NAMALWA (cell line): ENCODE measurements at regions not wholly inside any gene's neighbourhood (a gene's known extent, or its start where the extent isn't known, plus 50 kb on each side); places are given as distances from the start of the nearest gene placed in this dataset.
A peak's percentile ranks its signal among the peaks of the same experiment; 100 is the strongest.
"Not testable (repeated sequence)": the region's sequence is repeated elsewhere in the genome, so short reads cannot be mapped to it uniquely, and the experiment has no call there.

Experiments
- DNase-seq: peaks from one replicate; pipeline ENCODE4 v3.0.0-alpha.2; 2015; ENCODE audit warnings: low spot score

DNA sequence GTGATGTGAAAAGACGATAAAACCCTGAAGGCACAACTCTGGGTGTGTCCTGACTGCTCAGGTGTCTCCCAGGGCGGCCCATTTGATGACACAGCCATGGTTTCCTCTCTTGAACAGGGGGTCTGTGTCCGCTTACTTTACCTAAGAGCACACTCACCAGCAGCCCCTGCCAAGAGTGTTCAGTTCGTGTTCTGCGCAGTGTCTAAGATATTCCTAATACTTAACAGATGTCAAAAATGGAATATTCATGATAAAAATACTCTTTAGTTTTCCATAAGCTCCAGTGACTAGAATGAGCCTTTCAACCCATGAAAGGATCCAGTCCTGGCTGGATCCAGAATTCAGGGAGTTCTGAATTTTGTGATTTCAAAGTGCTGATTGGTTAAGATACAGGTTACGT lies 492.4 kb downstream of the TNS3 start:
- DNase-seq = no peak

DNA sequence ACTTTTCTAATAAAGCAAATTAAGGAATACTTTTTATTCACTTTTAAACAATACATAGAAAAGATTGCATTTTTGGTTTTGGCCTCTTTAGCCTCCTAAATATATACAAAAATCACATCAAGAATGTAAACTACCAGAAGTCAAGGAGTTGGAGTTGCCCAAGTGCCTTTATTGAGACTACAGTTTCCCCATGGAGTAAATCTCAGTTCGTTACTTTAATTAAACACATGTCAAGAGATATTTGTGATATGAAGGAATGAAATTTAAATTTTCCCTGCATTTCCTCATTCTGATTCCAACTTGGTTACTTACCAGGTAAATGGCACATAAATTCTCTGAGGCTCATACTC lies 492.9 kb downstream of the TNS3 start:
- no peak for DNase-seq

DNA sequence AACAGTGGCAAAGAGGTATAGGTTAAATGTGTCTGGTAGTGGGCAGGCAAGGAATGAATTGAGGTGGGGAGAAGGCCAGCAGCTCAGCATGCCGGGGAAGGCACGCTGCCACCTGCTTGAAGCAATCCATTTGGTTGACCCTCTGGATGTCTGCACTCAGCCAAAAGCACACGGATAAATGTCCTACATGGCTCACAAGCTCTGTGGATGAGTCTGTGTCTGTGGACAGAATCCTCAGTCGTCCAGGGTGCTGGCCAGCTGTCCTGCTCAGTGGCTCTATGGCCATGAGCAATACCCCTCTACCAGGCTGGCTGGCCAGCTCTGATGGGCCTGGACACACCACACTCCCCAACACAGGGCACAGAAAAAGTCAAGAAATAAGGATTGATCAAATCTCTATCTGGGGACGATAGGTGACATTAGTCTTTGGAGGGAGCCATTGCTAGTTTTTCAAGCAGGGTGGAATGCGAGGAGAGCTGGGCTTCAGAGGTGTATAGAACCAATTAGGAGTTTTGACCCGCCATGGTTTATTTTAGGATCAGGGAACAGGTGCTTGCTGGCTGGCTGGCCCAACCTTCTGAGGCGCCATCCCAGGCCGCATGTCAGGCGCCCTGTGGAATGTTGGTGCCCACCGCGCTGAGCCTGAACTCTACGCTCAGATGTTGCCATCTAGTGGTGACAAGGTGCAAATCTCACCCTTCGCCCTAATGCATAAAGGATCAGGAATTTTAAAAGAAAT lies 493.4 kb downstream of the TNS3 start:
- DNase-seq = peak; percentile 77

DNA sequence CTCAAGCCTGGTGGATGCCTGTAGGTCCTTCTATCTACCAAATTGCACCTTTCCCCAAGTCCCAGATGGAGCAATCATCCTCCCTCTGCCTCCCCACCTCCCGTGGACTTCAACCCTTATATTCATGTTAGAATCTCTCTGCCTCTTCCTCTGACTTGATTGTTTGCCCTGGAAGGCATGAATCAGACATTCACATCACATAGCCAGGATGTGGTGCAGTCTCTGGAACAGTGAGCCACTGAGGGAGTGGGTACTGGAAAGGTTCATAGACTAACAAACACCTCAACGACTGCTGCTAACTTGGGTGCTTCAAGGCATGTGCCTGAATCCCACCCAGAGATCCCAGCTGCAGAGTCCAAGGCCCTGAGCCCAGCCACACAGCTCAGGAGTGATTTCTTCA lies 494.0 kb downstream of the TNS3 start:
- DNase-seq = no peak

DNA sequence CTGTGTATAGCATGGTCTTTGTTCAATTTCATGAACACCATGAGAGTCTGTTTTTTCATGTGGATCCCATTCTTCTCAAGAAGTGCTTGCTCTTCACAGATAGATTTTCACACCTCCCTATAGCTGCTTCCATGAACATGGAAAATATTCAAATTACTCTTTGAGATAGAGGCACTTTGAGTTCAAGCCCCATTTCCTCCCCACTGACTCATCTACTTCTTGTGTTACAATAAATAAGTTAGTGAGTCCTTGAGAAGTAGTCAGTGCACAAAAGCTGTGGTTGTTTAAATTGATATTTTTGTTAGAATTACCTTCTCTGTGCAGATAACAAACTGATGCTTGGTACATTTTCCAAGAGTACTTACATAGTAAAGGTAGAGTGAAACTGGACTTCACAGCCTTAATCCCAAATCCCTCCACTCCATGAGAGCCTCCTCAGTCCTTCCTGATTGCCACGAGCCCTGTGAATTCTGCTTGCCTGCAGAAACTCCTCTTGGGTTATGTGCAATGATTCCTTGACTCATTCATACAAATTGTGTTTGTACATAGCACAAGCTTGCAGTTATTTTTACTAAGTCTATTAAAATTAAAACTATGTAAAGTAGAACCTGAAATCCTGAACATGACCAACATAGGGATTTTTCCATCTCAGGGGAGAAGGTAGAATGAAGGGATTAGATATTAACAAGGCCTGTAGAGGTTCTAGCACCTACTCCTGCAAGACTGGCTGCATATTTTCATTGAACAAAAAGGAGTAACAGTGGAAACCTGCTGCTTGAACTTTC lies 496.2 kb downstream of the TNS3 start:
- no peak for DNase-seq

DNA sequence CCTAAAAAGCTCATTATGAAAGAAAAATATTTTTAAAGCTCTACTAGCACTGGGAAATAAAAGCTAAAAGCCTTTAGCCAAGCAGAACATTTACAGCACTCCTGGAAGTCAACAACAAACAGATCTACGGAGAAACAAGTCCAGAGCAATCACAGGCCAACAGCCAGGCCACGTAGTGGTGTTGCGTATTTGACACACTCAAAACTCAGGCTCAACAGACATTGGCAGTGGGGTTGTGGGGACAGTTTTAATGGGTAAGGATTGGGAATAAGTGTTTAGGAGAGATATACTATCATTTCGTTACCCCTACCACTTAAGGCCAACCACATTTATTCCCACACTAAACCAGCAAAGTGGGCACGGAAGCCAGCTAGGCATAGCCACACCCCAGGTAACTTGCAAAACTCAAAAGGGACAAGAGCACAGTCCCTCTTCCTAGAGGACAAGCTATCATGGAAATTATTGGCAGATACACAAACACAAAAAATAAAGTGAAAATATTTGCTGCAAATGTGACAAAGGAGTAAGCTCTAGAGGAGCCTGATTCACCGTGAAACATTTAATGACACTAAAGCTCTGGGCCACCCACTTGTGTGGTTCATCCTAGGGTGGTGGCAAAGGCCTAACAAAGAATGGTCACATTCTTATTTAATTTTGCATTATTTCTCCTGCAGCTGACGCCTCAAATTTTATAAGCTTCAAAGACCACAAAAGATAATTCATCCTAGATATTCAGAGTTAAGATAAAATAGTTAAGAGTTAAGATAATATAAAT lies 498.2 kb downstream of the TNS3 start:
- no peak for DNase-seq

DNA sequence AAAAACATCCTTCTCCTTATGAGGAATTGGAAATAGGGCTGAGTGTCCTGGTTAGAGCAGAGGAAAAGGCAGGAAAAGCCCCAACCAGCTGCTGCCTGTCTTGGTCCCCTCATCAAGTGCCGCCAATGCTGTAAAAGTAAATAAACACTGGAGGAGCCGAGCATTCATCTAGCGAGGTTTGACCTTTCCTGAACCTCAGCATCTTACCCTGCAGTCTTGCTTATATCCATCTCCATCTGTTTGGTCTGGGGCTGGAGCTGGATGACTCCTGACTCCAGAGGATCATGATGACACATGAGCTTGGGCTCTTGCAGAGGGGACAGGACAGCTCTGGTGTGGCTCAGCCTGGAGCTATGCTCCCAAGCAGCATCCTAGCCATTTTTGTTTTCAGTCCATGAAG lies 501.1 kb downstream of the TNS3 start:
- no peak for DNase-seq

DNA sequence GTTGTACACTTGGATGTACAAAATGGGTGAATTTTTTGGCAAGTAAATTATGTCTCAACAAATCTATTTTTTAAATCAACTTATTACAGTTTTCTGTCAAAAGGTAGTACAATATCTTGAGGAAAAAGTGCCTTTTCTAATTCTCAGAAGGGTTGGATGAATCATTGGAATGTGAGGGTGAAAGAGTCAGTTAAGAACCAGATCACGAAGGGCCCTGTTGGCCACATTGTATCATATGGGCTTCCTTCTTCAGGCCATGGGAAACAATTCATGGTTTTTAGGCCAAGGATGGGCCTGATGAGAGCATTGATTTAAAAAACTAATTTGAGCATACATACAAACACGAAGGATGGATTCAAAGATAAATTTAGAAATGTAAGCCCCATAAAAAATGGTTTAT lies 503.7 kb downstream of the TNS3 start:
- DNase-seq = no peak

DNA sequence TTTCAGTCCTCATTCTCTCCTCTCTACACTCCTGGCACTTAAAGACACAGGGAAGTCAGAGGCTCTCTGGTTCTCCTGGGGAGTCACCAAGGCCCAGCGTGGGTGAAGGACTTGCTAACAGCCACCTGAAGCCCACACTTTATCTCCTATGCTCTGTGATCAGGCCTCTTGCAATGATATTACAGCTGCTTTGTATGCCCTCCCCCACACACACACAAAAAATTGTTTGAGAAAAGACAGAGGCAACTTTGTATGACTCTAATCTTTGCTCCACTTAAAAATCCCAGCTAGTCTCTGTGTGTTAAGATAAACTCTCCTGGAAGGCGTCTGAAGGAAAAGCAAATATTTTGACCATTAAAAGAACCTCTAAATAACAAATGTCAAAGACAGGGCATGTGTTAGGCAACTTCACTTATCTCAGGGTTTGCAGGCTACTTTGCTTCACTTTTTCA lies 507.2 kb downstream of the TNS3 start:
- DNase-seq = no peak

DNA sequence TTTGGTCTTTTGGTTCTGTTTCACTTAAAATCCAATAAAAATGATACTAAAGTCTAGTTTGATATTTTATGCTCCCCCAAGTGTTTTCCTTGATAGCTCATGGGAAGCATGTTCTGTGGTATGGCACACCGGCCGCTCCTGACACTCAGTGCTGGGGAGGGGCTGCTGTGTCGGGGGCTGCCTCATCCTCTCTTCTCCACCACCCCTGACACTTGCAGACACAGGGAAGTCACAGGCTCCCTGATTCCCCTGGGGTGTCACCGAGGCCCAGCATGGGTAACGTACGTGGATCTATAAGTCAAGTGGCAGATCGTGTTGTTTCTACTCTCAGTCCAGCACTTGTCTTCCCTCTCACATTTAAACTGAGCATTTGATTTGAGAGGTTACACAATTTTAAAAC lies 508.6 kb downstream of the TNS3 start:
- no peak for DNase-seq

DNA sequence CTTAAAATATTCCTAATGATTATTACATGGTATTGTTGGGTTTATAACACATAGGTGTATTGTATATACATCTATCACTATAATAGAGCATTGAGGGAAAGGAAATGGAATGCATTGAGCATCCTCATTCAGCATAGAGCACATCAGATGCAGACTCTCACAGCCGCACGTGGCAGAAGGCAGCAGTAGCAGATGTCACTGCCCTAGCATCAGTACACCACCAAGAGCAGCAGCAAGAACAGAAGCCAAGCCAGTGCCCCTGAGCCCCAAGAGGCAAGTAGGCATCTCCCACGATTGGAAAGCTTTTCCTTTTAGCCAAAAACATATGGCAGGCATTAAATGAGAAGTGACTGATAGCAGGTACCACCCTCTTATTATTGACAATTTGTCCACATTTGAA lies 510.0 kb downstream of the TNS3 start:
- DNase-seq = no peak

DNA sequence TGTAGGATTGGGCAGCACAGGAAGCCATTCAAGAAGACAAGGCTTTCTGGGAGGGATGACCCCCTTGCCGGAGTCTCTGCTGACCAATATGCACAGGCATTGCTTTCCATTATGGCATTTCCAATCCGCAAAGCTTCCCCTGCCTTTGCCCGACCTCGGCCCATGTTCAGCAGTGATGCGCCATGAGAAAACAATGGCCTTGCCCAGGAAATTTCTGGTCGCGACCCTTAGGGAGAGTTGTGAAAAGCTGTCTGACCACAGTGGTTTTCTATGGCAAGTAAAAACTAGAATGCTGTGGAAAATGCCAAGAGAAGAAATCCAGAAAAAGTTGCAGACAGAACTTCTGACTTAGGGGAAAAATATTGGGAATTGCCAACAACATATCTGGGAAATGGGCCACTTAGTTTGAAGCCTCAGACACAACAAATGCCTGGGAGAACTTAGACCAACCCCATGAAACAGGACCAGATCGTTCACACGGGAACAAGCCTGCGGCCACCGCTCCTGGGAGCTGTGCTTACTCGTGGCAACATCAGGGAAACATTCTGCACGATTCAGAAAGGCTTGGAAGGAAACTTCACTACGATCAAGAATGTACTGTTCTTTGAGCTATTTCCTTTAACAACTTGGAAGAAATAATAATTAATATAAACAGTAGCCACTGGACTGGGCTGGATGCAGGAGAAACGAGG lies 512.4 kb downstream of the TNS3 start:
- DNase-seq = no peak

DNA sequence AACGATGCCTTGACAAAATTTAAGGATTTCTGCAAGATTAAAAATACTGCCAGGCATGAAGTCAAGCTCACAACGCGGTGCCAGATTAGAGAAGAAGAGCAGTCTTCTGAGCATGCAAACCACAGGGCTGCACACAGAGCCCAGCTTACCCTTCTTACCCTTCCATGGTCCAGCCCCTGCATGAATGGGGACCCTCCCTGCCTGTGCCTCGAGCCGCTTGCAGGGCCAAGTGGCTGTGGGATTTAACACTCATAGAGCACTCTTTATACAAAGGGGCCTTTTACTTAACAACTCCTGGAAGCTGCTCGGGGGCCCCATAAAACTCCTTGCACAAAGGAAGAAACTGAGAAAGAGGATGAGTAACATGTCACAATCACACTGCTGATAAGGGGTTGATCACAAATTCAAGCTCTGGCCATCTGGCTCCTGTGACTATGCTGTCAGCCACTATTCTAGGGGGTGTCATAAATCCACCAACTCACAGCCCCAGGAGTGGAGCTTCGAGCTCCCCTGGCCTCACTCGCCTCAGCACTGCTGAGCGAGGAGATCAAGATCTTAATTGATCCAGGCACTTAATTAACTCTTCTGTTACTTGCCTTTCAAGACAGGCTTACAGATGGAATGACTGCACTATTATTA lies 514.8 kb downstream of the TNS3 start:
- no peak for DNase-seq

DNA sequence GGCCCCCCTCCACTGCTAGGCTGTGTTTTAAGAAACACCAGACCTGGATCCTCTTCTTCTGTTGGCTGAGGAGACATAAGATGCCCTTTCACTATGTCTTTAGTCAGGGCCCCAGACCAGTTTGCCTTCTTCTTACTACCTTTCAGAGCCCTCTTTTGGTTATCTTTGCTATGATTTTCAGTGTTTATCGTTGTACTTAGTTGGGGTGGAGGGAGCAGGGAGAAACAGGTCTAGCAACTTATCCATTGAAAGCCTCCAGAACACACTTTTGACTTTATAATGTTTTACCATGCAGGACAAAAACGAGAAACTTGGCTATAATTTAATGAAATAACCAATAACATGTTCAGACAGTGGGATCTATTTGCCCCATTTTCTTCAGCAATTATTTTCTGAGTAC lies 525.2 kb downstream of the TNS3 start:
- no peak for DNase-seq

DNA sequence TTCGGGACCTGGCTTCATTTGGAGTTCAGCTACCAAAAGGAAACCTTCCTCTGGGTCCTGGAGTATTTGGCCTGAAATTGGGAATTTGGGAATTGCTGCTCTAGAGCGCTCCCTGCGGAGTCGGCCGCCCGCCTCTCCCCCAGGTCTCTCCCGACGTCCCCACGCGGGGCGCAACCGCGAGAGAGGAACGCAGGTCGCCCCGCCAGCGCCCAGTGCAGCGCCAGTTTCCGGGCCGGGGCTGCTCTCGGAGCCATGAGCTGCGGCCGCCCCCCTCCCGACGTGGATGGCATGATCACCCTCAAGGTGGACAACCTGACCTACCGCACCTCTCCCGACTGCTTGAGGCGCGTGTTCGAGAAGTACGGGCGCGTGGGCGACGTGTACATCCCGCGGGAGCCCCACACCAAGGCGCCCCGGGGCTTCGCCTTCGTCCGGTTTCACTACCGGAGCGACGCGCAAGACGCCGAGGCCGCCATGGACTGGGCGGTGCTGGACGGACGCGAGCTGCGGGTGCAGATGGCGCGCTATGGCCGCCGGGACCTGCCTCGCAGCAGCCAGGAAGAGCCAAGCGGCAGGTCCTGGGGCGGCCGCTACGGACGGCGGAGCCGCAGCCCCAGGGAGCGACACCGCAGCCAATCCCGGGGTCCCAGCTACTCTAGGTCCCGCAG lies 529.2 kb downstream of the TNS3 start:
- not testable (repeated sequence) for DNase-seq

DNA sequence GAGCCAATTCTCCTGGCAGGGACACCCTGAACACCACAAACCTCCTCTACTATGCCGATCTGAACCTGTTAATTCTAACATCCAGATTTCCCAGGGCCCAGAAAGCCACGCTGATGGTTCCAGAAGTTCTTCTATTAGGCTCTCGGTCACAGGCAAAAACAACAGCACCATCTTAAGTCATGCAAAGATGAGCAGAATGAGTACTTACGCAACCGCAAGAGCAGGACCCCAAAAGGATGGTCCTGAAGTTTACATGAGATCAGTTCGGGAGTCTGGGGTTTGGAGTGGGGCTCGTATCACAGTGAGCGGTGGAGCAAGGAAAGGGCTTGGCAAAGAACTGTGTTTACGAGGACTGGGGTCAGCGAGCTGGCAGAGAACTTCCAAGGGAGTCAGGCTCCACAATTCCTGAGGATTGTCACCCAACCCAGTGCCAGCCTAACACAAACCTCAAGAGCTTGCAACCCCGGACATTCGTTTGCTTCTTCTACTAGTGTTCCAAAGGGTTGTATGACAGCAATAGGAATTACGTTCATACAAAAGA lies 532.6 kb downstream of the TNS3 start:
- no peak for DNase-seq

DNA sequence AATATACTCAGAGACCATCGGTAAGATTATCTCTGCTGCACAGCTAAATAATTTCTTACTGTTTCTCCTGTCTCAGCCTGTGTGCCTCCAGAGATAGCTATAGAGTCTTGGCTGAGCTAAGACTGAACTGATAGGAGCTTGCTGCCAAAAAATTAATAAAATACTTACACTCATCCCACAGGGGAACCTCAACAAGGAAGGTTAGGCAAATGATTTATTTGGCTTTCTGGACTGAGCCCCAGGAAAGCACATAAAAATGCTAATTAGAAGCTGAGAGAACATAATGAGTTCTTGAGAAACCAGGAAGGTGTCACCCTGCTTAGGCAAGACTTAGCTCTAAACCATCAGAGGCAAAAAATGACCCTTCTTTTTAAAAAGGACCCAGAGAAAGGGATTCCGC lies 534.5 kb downstream of the TNS3 start:
- DNase-seq = no peak

DNA sequence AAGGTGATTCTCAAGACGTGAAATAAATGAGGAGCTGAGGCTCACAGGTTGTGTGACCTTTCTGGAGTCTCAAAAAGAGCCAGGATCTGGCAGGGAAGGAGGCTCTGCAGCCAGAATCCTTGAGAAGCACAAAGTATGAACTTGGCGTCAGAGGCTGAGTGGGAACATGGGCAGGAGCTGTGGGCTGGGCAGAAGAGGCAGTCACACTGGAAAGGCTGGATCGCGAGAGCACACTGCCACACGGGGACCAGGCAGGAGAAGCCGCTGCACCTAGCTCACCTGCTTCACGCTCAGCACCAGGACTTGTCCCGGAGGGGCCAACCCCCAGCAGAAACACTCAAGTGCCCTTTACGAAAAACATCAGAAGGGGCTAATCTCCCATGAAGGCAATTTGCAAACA lies 535.0 kb downstream of the TNS3 start:
- no peak for DNase-seq

DNA sequence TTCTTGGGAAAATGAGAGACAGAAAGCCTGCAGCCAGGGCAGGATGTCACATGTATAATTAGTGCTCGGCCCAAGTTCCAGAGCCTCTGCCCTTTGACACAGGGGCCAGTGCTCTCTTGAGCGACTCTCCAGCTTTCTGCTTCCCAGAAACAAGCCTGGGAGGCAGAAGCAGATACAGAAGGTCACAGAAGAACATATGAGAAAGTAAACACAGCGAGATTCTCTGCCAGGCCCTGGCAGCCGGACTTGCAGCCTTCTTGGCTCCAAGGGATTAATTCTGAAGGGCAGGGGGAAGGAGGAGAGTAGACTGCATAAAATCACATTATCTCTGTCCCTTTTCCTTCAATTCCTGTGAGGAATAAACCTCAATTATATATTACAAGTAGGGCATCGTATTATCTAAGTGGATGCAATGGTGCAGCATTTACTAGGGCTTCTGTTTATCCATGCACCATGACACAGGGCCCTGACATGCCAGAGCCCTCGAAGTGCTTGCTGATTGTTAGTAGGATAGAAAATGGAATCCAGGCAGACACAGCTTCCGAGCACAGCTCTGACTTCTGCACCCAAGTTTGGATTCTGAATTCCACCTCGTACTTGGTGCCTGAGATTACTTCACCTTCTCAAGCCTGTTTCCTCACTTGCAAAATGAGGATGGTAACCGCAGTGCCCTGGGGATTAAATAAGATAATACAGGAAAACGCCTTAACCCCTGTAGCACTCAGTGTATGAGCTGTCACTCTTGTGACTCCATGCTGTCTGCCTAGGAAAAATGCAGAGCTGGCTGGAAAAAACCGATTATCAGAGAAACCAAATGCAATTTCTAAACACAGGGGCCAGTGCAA lies 536.5 kb downstream of the TNS3 start:
- DNase-seq = no peak

DNA sequence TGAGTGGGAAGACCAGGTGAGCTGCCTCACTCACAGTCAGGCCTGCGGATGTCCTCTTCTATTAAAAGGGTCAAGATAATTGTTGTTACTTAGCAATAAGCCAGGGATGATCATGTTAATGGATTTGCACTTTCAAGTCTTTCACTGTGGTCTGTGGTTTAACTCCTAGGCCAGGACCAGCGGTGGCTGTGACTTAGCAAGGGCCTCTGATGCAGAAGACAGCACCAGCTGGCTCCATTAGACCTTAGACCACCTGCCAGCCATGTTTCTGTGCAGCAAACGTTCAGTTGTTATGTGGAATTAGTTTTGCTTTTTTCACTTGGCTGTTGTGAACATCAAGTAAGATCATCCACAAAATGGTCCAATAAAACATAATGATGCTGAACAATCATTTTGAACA lies 537.3 kb downstream of the TNS3 start:
- no peak for DNase-seq
